ENCODE measurements at regions not wholly inside any gene's neighbourhood (a gene's known extent, or its start where the extent isn't known, plus 50 kb on each side); places are given as distances from the start of the nearest gene placed in this dataset.

- DNase-seq (ENCODE audit: low read depth in 2 of 2, low spot score in 1 of 2), result no peak
Observed at GRCh38 chr9:129250786-129251185, 72.7 kb upstream of the IER5L start.

- DNase-seq (ENCODE audit: low read depth in 2 of 2, low spot score in 1 of 2), result no peak
Observed at GRCh38 chr9:129247285-129248153, 69.5 kb upstream of the IER5L start.

GRCh38 chr9:129245276-129245675, 67.2 kb upstream of the IER5L start:
- no peak for DNase-seq (ENCODE audit: low read depth in 2 of 2, low spot score in 1 of 2)

GRCh38 chr9:129242971-129243561, 65.0 kb upstream of the IER5L start:
- no peak for DNase-seq (ENCODE audit: low read depth in 2 of 2, low spot score in 1 of 2)

GRCh38 chr9:129242191-129242941, 64.3 kb upstream of the IER5L start:
- no peak for DNase-seq (ENCODE audit: low read depth in 2 of 2, low spot score in 1 of 2)

- no peak for DNase-seq (ENCODE audit: low read depth in 2 of 2, low spot score in 1 of 2)
Observed at GRCh38 chr9:129241725-129242124, 63.7 kb upstream of the IER5L start.

- DNase-seq (ENCODE audit: low read depth in 2 of 2, low spot score in 1 of 2), result no peak
Observed at GRCh38 chr9:129240581-129241211, 62.6 kb upstream of the IER5L start.

- DNase-seq (ENCODE audit: low read depth in 2 of 2, low spot score in 1 of 2), result no peak
Observed at GRCh38 chr9:129239946-129240490, 62.0 kb upstream of the IER5L start.

- DNase-seq (ENCODE audit: low read depth in 2 of 2, low spot score in 1 of 2), result no peak
Observed at GRCh38 chr9:129237803-129238202, 59.7 kb upstream of the IER5L start.

GRCh38 chr9:129237164-129237611, 59.1 kb upstream of the IER5L start:
- peak; percentile 28 to 35 for DNase-seq (ENCODE audit: low read depth in 2 of 2, low spot score in 1 of 2)

GRCh38 chr9:129236441-129237145, 58.5 kb upstream of the IER5L start:
- DNase-seq (ENCODE audit: low read depth in 2 of 2, low spot score in 1 of 2), result no peak

GRCh38 chr9:129235931-129236331, 57.9 kb upstream of the IER5L start:
- peak in 1 of 2 donors; percentile 25 for DNase-seq (ENCODE audit: low read depth in 2 of 2, low spot score in 1 of 2)

- DNase-seq (ENCODE audit: low read depth in 2 of 2, low spot score in 1 of 2), result no peak
Observed at GRCh38 chr9:129235041-129235930, 57.2 kb upstream of the IER5L start.

GRCh38 chr9:129234491-129234890, 56.4 kb upstream of the IER5L start:
- no peak for DNase-seq (ENCODE audit: low read depth in 2 of 2, low spot score in 1 of 2)

GRCh38 chr9:129232839-129233591, 55.0 kb upstream of the IER5L start:
- DNase-seq (ENCODE audit: low read depth in 2 of 2, low spot score in 1 of 2), result no peak

GRCh38 chr9:129231759-129232158, 53.7 kb upstream of the IER5L start:
- no peak for DNase-seq (ENCODE audit: low read depth in 2 of 2, low spot score in 1 of 2)

GRCh38 chr9:129231022-129231739, 53.1 kb upstream of the IER5L start:
- no peak for DNase-seq (ENCODE audit: low read depth in 2 of 2, low spot score in 1 of 2)

- no peak for DNase-seq (ENCODE audit: low read depth in 2 of 2, low spot score in 1 of 2)
Observed at GRCh38 chr9:129230302-129230701, 52.2 kb upstream of the IER5L start.
